Medulla oblongata (tissue), 1 donor: ENCODE measurements at regions not wholly inside any gene's neighbourhood (a gene's known extent, or its start where the extent isn't known, plus 50 kb on each side); places are given as distances from the start of the nearest gene placed in this dataset.

Source experiments
- DNase-seq: peaks from one replicate; pipeline ENCODE4 v3.0.0-alpha.2; 2015; ENCODE audit errors: extremely low spot score

DNA sequence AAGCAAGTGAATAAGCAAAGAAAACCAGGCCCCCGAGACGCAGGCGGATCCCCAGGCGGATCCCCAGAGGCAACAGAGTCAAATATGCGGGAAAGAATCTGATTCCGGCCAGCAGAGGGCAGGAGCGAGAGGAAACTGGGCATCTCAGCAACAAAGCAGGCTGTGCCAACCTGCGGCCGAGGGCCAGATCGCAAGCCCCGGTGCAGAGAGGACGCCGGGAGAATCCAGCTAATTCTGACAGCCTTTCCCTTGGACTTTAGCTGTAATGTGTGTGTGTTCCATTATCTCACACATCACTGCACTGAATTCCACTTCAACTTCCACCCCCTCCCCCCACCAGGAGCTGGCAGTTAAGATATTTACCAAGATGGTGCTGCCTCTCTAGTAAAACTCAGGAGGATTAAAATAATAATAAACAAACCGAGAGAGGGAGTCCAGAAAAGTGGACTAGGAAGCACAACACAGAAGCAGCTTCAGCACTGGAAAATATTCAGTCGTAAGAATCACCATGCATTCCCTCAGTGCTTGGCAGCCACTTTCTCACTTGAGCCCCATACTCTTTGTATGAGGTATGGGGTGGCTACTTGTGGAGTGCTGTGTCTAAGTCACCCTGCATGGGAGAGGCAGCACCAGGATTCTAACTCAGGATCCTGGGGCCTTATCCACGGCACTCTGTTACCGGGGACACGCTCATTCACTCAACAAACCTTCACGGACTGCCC, 66.2 kb upstream of the SNX9 start:
- DNase-seq, result peak; percentile 95

GRCh38 chr6:157757430-157758403, 65.3 kb upstream of the SNX9 start:
- no peak for DNase-seq

GRCh38 chr6:157758516-157759023, 64.5 kb upstream of the SNX9 start:
- DNase-seq, result no peak

GRCh38 chr6:157759028-157759427, 64.0 kb upstream of the SNX9 start:
- DNase-seq, result no peak

DNA sequence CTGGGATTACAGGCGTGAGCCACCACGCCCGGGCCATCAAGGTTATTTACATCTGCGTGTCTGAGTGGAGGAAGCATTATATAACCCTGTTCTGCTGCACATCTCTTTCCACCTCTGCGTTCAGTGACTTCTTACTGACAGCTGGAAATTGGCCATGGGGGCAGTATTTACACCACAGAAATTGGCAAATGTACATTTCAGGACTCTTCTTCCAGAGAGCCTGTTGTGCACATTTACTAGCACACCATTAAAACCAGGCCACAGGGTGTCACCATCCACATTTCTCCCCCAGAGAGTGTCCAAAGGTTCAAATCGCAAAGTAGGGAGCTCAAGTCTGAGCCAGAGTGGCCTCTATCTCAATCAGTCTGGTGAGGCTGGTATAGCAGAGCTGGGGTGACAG, 62.9 kb upstream of the SNX9 start:
- no peak for DNase-seq

- no peak for DNase-seq
These were observed 62.3 kb upstream of the SNX9 start for GRCh38 chr6:157760589-157761330.

- DNase-seq, result peak; percentile 21
These were observed 61.6 kb upstream of the SNX9 start for GRCh38 chr6:157761331-157761921.

GRCh38 chr6:157761926-157762325, 61.1 kb upstream of the SNX9 start:
- DNase-seq, result no peak

GRCh38 chr6:157762636-157763035, 60.4 kb upstream of the SNX9 start:
- no peak for DNase-seq

- DNase-seq, result no peak
These were observed 59.7 kb upstream of the SNX9 start for GRCh38 chr6:157763129-157763903.

- DNase-seq, result no peak
These were observed 59.2 kb upstream of the SNX9 start for GRCh38 chr6:157763904-157764177.

- DNase-seq, result peak; percentile 89
These were observed 58.6 kb upstream of the SNX9 start for GRCh38 chr6:157764178-157765068.

- DNase-seq, result no peak
These were observed 55.9 kb upstream of the SNX9 start for GRCh38 chr6:157766901-157767774.

- DNase-seq, result no peak
These were observed 55.3 kb upstream of the SNX9 start for GRCh38 chr6:157767775-157768156.

GRCh38 chr6:157768304-157768703, 54.7 kb upstream of the SNX9 start:
- DNase-seq, result no peak

- no peak for DNase-seq
These were observed 54.0 kb upstream of the SNX9 start for GRCh38 chr6:157768863-157769551.

GRCh38 chr6:157769776-157770426, 53.1 kb upstream of the SNX9 start:
- no peak for DNase-seq

GRCh38 chr6:157770946-157771345, 52.1 kb upstream of the SNX9 start:
- DNase-seq, result no peak
